ENCODE measurements at regions not wholly inside any gene's neighbourhood (a gene's known extent, or its start where the extent isn't known, plus 50 kb on each side); places are given as distances from the start of the nearest gene placed in this dataset.
"Not testable (repeated sequence)": the region's sequence is repeated elsewhere in the genome, so short reads cannot be mapped to it uniquely, and the experiment has no call there.

DNA sequence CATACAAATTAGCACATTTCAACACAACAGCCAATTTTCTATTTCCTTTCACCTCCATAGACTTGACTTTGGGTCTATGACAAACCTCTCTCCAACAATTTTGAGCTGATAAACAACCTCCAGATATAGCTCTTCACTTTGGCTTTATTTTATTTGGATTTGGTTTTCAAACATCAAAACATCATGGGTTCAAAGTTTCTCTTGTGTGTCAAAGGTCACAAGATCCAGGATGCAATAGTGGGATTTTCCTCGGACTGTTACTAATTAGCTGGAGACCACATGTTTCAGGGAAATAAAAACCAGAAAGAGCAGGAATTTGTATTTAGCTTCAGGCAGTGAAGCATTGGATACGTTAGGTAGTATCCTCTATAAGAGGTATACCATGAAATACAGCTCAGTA is 351.0 kb upstream of the SOX9 start:
- no peak for DNase-seq

DNA sequence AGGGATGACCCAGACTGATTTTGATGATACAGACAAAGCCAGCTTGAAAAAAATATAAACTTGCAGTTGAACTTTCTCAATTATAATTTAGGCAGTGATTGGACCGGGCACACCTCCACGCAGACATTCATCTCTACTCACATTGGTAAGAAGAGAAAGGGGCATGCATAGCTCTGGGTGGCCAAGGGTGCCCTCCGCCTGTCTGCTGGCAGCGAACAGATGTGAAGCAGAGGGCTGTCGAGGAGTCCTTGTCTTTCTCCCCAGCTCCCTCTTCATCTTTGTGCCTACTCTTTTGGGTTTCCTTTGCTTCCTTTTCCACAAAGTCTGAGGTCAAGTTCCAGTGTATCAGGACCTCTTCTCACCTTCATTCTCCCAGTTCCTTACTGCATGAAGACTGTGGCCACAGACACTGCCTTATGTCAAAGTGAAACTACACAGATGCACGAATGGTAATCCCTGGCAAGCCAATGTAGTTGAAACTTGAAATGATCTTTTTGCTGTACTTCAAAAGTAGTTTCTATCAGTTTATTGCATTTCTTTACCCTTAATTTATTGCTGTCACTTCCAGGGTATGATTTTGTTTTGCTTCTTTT is 343.7 kb upstream of the SOX9 start:
- no peak for DNase-seq

- no peak for DNase-seq
Measured at GRCh38 chr17:71779482-71779881, 341.3 kb upstream of the SOX9 start.

DNA sequence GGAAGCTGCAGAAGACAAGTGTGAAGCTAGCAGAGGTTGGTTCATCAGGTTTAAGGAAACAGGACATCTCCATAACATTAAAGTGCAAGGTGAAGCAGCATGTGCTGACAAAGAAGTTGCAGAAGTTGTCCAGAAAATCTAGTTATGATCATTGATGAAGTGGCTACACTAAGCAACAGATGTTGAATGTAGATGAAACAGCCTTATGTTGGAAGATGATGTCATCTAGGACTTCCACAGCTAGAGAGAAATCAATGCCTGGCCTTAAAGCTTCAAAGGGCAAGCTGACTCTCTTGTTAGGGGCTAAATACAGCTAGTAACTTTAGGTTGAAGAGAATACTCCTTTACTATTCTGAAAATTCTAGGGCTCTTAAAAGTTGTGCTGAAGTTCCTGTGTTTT is 340.2 kb upstream of the SOX9 start:
- no peak for DNase-seq

DNA sequence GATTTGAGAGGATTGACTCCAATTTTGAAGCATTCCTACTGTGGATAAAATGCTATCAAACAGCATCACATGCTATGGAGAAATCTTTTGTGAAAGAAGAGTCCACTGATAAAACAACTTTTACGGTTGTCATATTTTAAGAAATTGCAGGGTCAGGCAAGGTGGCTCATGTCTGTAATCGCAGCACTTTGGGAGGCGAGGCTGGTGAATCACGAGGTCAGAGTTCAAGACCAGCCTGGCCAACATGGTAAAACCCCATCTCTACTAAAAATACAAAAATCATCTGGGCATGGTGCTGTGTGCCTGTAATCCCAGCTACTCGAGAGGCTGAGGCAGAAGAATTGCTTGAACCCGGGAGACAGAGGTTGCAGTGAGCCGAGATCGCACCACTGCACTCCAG is 338.8 kb upstream of the SOX9 start:
- DNase-seq = not testable (repeated sequence)

GRCh38 chr17:71790791-71791190 is 330.0 kb upstream of the SOX9 start:
- DNase-seq = no peak

GRCh38 chr17:71791311-71791710 is 329.5 kb upstream of the SOX9 start:
- no peak for DNase-seq

GRCh38 chr17:71792966-71793365 is 327.9 kb upstream of the SOX9 start:
- no peak for DNase-seq

DNA sequence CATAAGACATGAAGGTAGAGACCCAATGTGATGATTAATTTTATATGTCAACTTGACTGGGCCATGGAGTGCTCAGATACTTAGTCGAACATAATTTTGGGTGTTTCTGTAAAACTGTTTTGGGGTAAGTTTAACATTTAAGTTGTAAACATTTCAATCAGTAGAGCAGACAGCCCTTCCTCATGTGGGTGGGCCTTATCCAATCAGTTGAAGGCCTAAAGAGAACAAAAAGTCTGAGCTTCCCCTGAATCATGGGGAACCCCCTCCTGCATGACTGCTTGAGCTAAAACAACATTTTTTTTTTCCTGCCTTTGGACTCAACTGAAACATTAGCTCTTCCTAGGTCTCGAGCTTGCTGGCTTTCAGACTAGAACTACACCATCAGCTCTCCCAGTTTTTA is 327.3 kb upstream of the SOX9 start:
- DNase-seq = no peak

DNA sequence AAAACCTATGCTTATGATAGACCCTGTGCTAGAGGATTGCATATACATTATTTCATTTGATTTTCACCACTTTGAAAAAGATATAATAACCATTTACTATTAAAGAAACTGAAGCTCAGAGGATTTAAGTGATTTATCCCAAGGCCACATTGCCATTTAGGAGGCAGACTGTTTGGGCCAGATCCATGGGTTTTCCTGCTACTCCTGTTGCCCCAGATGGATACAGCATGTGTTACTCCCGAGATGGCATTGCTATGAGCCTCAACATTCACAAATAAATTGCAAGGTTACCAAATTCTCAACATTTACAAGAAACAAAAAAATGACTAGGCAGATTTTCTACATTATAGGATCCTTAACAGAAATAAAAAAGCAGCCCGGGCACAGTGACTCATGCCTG is 322.1 kb upstream of the SOX9 start:
- DNase-seq = no peak

DNA sequence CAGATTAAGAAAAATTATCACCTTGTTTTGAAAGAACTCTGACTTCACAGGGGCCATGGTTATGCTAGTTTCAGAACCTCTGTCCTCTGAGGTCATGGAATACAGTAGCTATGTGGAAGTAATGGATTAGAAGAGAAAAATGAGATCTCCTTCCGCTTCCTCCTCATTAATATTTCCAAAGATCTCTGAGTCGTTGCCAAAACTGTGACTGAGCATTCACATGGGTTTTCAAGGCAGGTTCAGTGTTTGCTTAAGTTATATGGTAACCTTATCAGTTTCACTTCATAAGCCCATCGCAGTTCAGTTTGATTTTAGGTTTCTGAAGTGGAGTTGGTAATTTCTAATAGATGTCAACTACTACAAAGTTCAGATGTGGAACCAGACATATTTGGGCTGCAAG is 321.2 kb upstream of the SOX9 start:
- DNase-seq = no peak

DNA sequence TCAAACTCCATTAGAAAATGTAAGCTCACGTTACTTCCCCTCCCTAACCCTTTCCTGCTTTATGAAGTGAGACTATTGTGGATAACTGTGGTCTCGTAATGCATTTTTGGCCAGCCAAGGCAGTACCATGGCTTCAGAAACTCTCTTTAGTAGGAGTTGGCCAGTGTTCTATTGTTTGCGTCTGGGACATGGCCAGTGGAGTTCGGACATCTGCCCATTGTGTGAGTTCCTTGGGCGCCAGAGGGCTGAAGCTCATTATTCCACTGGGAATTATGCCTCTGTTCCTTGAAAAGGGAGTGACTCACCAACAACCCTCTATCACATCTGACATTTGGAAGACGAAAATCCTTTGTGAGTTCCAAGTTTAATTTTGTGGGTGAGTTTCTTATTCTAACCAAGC is 319.5 kb upstream of the SOX9 start:
- DNase-seq = no peak

- no peak for DNase-seq
Measured at GRCh38 chr17:71802663-71803062, 318.2 kb upstream of the SOX9 start.

DNA sequence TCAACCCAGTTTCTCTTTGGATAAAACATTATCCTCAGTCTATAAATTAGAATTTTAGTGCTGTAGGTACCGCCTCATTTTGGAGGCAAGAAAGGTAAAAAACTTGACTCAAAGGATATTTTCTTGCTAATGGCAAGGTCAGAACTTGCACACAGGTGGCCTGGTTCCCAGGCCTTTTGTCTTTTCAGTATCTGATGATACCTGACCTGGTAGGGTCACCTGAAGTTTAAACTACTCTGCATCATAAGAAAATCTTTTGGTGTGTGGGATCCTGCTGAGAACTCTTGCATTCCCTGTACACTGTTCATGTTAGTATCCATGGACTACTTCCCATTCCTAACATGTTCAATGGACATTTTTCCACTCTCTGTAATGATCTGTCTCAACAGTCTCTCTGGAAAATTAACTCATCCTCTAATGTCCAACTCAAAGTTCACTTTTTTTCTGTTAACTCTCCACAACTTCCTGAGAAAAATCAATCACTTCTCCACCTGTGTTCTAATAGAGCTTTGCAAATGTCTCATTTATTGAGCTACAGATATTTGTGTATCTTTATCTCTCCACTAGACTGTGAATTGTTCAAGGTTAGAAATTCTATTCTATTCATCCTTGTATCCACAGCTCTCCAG is 317.1 kb upstream of the SOX9 start:
- DNase-seq = no peak

GRCh38 chr17:71809537-71809936 is 311.3 kb upstream of the SOX9 start:
- DNase-seq = no peak

DNA sequence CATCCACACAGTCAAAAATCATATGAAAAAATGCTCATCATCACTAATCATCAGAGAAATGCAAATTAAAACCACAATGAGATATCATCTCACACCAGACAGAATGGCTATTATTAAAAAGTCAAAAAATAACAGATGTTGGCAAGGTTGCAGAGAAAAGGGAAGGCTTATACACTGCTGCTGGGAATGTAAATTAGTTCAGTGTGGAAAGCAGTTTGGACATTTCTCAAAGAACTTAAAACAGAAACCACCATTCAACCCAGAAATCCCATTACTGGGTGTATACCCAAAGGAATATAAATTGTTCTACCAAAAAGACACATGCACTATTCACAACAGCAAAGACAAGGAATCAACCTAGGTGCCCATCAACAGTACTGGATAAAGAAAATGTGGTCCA is 307.0 kb upstream of the SOX9 start:
- not testable (repeated sequence) for DNase-seq

GRCh38 chr17:71821511-71821910 is 299.3 kb upstream of the SOX9 start:
- no peak for DNase-seq

DNA sequence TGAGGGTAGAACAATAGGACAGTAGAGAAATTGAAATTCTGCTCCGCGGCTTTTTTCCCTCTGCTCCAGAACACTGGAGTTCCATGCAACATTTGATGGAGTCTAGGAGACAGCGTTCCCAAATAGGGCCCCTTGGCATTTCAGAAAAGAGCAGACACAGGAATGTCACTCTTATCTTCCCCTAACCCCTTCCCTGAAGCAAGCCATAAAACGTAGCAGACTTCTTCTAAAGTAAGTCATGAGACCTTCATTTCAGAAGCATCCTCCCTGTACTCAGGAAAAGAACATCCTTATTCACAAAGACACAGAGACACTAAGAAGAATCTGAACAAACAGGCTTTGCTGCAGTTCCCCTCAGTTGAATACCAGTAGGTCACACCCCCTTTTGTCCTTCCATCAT is 296.1 kb upstream of the SOX9 start:
- no peak for DNase-seq

GRCh38 chr17:71825687-71826086 is 295.1 kb upstream of the SOX9 start:
- DNase-seq = no peak

GRCh38 chr17:71828182-71828596 is 292.6 kb upstream of the SOX9 start:
- DNase-seq = no peak

DNA sequence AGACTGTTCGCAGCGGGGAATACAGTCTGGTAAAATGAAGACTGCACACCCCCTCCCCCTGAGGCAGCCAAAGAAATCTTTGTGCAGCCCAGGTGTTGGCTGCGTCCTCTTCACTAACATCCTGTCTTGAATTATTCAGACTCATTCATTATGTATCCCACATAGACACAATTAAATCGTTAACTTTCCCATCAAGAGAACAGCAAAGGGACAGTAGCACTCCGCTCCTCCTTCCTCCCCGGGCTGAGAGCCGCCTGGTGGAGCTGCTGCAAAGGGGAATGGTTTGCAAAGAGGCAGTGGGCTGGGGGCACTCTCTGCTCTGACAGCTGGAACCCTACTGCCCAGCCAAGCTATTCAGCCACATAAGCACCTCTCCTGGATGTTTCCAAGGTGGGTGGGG is 290.0 kb upstream of the SOX9 start:
- DNase-seq = no peak

- no peak for DNase-seq
Measured at GRCh38 chr17:71842986-71843385, 277.8 kb upstream of the SOX9 start.

DNA sequence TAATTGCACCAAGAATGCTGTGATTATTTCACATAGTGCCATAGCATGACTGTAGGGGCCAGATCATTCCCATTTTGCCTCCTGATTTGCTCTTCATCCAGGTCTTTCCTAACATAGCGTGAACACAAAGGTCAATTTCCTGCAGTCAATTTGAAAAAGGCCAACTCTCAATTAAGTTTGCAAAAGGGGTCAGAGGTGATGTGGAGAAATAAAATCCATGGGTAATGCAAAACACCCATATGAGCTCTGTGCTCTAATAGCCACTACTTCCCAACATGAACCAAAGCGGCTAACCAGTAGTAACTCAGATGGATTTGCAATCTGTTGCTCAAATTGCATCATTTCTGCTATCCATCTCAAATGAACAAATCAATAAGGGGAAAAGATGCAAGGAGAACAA is 275.5 kb upstream of the SOX9 start:
- DNase-seq = no peak

DNA sequence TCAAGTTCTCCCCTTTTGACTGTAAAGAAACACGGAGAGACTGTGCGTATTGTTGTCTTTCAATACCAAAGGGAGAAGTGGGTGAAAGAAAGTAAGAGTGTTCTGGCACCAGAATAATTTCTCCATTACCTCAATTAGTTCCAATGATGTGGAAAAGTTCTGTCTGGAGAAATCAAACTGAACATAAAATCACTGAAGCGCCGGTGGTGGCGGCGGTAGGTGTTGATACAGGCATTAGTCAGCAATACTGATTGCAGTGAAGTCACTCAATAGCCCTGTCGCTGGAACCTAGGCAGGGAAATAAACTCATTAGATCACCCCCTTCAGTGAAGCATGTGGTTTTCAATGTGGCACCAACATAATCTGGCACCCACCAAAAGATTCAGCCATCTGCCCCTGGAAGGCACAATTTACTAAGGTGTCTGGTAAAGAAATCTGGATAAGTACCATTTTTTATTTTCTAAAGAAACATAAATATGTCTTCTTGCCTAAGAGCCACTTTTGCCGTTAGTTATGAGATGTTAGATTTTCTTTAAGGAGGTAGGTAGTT is 274.2 kb upstream of the SOX9 start:
- DNase-seq = no peak
